ELF-1 (cell line): ENCODE measurements at regions not wholly inside any gene's neighbourhood (a gene's known extent, or its start where the extent isn't known, plus 50 kb on each side); places are given as distances from the start of the nearest gene placed in this dataset.
A peak's percentile ranks its signal among the peaks of the same experiment; 100 is the strongest.
"Not testable (repeated sequence)": the region's sequence is repeated elsewhere in the genome, so short reads cannot be mapped to it uniquely, and the experiment has no call there.

Experiments used
- DNase-seq: peaks from one replicate; pipeline ENCODE4 v3.0.0-alpha.2; 2016; ENCODE audit warnings: low read depth, low spot score

DNA sequence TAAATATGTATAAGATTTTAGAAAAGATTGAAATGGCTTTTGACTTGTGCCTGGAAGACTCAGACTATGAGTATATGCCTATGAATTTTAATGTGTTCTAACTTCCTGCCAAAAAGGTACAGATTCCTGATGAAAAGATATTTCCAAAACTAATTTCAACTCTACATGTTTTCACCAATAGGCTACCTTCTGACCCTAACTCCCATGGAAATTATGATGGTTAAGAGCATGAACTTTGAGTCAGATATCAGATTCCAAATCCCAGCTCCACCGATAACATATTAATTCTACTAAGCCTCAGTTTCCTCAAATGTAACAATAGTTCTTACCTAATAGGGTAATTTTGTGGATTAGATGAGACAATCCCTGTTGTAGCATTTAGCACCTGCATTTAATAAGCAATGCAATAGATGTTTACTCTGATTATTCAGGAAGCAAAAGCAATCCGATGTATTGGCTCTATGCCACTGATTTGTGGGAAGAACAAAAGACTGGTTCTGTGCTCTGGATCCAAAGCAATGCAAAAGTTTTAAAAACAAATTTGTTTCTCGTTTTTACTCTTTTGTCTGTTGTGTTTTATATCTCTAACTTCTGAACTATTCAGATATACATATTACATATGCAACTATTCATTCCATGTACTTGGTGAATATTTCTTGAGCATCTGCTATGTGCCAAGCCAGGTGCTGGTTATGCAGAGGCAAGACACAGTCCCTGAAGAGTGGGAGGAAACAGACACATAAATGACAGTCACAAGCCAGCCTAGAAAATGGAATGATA is 115.4 kb downstream of the GATA6 start:
- DNase-seq: no peak

DNA sequence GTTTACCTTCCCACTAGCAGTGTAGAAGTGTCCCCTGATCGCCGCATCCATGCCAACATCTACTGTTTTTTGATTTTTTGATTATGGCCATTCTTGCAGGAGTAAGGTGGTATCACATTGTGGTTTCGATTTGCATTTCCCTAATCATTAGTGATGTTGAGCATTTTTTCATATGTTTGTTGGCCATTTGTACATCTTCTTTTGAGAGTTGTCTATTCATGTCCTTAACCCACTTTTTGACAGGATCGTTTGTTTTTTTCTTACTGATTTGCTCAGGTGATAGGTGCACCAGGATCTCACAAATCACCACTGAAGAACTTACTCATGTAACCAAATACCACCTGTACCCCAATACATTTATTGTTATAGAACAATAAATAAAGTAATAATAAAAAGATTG is 114.5 kb downstream of the GATA6 start:
- DNase-seq: not testable (repeated sequence)

DNA sequence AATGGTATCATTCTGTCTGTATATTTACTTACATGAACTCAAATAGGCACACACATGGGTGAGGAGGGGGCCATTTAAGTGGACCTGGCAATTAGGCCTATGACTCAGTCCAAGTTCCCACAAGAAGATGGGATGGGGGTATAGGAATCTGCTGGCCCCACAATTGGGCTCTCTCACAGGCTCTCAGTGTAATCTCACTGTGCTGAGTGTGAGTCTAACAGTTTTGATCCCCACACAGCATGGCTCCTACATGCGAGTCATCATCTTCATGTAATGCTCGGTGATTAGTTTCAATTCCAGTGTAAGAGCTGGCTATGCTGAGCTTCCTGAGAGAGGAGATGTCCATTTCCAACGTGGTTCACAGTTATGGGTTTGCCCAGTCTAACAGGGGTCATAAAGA is 114.0 kb downstream of the GATA6 start:
- no peak for DNase-seq

DNA sequence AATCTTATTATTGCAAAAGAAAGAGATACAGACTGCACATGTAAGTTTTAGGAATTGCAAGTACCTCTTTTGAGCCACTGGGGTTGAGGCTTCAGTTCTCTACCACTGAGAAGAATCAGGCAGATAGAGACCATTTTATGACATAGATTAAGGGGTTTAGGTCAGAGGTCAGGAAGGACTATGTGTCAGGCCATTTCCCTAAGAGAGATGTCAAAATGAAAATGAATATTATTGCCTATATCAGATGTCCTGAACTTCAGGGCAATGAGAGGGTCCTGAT is 113.7 kb downstream of the GATA6 start:
- no peak for DNase-seq

DNA sequence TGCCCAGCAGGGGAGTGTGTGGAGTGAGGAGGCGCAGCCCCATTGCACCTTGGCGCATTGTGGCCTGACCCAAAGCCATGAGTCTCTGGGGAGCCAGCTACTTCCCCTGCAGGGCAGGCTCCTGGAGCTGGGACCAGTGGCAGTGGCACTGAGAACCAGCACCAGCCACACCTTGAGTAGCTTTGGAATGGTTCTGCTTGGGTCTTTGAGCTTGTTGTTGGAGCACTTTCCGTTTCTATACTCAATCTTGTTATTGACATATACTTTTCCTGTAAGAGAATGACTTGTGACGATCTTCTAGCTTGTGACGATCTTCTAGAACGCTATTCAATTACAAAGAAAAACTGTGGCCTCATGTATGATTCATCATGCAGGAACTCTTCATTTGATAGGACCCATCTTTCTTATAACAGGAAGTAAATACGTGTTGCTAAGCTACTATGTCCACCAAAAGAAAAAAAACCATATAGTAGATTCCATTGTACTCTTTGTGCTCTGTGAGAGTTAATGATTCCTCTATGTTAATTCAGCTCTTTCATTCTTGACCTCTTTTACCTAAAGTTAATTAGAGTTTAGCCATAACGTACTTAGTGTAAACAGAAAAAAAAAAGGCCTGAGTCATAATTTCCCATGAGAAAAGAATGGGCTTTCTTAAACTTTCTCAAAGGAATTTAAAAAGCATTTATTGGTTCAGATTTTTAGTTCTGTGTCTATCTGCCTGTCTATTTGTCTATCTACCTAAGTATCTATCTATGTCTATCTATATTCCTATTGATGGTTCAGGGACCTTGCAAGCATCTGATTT is 113.1 kb downstream of the GATA6 start:
- DNase-seq: peak; percentile 28

DNA sequence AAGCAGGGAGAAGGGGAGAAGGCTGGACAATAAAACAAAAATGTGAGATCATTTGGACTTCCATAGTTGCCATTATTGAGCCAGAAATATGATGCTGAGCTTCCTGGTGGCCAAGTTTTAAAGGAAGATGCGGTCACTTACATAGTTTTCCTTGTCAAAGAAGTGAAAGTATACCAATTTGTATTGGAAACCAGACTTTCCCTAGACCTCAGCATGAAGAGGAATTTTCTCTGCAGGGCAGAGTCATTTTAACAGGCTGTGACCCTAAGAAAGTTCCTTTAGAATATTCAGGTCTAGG is 111.0 kb downstream of the GATA6 start:
- DNase-seq: no peak

DNA sequence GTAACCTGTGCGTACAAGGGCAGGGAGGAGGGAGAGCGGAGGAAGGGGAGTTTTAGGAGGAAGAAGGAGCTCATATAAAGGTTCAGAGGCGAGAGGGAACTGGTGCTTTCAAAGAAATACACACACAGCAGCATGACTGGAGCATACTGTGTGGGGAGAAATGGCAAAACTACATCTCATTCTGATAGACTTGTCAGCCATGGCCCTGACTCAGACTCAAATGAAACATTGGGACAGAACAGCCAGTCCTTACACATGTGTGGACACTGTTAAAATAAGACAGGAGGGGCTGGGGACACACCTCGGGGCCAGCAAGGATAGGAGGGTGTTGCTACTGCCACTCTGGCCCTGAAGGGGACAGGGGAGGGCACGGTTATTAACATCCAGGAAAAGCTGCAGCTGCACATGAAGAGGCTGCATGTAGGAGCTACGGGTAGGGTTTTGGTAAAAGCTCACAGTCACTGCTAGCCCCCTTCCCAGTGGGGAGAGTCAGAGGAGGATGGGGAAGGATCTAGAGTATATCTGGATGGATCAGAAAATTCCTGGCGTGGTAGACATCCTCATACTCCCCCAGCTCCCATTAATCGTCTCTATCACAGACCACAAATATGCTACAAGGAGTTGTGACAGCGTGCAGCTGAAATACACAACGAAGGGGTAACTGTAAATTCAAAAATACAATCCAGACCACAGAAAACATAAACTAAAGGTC is 110.5 kb downstream of the GATA6 start:
- no peak for DNase-seq

DNA sequence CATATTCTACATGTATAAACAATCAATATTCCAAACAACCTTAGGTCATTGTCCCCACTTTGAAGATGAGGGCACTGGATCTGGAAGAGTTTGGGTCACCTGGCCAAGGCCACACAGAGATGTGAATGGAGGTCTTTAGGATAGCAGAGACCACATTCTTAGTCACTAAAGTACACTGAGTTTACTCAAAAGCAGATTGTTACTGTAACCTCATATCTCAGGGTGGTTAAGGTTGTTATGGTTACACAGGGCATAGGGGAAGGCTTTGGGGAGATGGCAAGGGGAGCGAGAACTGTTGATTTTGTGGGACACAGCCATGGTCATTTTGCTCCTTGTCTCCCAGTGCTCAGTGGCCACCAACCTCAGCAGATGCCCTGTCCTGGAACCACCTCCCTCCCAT is 109.4 kb downstream of the GATA6 start:
- no peak for DNase-seq

DNA sequence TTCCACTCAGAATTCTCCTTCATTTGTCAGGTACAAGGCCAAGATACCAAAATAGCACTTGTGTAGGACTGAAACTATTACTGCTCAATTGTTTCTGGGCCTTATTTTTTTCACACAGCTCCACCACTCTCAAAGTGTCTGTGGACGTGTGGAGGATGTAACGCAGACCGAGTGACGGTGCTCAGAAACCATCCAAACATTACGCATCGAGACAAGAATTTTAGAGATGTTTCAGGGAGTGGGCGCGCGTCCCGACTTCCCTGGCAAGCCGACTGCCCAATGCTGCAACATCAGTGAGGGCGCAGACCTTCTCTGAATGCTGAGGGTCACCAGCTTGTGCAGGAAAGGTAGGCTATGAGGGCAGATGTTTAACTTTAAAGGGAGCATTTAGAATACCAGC is 108.4 kb downstream of the GATA6 start:
- DNase-seq: no peak

DNA sequence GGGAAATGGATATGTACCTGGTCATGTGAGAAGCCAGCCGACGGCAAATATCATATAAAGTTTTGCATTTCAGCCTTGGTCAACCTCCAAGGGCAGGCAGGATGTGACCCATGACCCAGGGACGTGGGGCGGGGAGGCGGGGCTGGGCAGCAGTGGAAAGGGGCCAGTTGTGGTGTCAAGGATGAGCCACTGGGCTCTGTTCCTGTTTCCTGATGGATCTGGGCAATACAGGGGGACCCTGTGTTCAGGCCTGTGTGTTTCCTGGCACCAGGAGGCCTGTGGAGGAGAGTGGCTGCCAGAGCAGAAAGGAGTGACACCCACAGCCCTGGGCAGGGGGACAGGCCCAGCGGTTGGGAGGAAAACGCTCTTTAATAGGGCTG is 106.9 kb downstream of the GATA6 start:
- no peak for DNase-seq

DNA sequence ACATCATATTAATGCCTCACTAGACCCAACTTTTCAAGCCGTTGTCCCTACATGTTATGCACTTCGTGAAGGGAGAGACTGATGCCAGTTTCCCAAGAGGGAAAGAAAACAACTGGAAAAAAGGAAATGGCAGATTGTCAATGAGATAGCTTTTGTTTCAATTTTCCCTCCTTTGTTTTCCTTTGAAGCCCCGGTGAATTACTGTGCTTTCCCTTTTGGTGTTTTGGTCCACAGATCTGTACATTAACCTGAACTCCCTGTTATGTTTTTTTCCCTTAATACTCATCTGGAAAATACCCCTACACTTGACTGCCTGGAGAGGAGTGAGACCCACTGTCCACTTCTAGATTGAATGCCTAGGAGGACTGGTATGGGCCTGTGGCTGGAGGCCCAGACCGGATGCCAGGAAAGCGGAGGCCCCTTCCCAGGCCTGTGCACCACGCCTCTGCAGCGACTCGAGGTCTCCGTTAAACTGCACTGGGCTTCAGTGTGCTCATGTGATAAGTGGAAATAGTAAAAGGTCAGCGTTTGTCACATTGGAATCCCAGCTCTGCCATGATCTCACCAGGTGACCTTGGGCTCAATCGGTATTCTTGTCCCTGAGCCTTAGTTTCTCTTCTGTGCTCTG is 106.4 kb downstream of the GATA6 start:
- no peak for DNase-seq

DNA sequence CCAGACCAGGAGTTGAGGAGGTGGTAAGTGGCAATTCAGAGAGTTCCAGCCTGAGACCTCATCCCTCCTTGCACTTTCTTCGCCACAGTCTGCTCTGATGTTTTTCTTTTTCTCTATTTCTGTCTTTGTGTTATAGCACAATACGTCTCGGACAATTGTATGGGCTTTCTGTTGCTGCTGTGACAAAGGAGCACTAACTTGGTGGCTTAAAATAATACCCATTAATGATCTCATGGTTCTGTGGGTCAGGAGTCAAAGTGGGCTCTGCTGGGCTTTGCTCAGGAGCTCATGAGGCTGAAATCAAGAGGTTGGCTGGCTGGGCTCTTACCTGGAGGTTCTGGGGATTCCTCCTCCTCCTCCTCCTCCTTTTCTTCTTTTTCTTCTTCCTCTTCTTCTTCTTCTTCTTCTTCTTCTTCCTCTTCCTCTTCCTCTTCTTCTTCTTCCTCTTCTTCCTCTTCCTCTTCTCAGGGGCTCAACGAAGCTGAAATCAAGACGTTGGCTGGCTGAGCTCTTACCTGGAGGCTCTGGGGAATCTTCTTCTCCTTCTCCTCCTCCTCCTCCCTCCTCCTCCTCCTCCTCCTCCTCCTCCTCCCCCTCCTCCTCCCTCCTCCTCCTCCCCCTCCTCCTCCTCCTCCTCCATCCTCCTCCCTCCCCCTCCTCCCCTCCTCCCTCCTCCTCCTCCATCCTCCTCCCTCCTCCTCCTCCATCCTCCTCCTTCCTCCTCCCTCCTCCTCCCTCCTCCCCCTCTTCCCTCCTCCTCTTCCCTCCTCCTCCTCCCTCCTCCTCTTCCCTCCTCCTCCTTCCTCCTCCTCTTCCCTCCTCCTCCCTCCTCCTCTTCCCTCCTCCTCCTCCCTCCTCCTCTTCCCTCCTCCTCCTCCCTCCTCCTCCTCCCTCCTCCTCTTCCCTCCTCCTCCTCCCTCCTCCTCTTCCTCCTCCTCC is 104.0 kb downstream of the GATA6 start:
- DNase-seq: no peak

DNA sequence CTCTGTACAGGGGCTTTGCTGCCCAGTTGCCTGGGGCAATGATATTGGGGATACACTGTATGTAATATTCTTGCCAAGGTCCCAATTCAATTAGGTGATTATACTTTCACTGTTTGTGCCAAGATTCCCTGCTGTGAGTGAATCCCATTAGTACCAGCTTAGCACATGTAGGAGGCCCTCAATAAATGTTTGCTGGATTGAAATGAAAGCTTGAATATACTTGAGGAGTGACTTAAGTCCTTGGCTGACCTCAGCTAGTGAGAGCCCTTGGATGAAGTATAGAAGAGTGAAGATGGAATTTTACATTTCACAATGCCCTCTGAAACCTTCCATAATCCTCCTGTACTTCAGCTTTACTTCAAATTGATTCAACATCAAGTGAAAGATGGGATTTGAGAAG is 102.9 kb downstream of the GATA6 start:
- DNase-seq: no peak

DNA sequence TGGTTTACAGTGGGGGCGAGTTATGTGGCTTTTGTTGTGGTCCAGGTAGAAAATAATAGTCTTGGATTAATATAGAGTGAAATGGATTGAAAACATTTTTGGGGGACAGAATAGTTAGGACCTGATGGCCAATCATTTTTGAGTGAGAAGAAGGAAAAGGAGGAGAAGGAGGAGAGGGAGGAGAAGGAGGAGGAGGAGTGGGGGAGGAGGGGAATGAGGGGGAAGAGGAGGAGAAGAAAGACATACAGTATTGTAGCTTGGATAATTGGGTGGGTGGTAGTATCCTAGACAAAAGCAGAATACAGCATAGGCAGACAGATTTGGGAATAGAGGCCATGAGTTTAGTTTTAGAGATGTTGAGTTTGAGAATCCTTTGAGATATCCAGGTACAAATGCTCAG is 101.6 kb downstream of the GATA6 start:
- no peak for DNase-seq

DNA sequence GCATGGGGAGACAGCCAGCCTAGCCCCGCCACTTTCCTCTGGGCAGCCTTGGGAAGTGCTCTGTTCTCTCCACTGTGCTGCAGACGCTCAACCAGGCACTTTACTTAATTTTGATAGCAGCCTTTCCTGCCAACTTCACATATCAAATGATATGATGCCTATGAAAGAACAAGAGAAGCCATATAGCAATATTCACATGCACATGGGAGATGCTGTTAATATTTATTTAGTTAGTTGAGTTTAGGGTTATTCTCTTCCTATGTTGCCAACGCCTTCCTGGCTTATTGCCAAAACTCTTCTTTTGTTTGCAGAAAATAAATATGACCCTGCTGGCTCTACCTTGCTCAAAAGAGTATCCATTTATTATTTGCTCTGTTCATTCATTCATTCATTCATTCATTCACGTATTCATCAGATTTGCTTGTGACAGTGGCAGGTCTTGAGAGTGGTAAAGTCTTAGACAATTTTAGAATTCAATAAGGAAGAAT is 99.3 kb downstream of the GATA6 start:
- DNase-seq: no peak

DNA sequence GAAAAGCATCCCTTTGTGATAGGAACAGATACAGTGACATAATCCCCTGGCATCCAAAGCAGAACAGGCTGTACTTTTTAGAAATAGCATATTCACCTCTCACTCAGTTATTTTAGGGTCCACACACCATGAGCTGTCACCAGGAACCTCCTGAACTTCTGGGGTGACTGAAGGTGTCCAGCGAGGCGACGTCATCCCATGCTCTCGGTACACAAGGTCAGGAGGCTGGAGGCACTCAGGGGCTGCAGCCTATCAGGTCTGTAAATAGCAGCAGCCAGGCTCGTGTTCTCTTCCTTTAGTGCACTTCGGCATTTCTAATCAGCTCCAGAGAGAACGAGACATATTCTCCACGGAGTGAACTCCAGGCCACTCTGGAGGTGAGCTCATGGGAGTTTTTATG is 98.3 kb downstream of the GATA6 start:
- DNase-seq: no peak

DNA sequence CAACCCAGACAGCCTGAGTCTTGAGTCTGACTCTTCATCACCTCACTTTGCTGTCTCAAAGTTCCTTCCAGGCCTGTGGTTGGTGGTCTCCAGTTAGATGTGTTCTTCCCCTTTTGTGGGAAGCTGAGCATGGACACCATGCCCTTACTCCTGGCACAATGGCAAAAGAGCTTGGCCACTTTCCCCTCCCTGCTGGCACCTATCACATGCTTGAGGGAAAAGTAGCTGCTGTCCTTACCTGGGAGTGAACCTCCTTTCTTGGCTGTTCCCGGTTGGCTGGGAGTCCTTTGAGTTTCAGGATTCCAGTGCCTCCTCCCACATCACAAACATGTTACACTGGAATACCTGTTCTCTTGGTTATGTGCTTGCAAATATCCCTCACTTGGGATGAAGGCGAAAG is 97.8 kb downstream of the GATA6 start:
- no peak for DNase-seq

DNA sequence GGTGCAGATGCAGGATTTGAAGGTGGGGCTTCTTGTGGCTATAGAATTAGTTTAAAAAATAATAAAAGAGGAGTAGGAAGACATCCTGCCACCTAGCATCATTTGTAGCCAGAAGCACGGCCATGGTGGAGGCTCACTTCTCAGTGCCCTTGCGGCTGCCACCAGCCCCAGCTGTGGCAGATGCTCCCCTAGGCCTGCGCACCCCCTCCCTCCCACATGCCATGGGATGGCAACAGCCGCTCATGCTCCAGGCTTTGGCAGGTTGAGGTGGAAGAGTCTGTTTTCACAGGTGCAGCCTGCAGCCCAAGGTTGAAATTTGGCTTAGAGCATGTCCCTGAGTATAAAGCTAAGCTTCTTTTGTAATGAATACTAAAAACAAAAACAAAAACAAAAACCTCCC is 96.4 kb downstream of the GATA6 start:
- DNase-seq: no peak

DNA sequence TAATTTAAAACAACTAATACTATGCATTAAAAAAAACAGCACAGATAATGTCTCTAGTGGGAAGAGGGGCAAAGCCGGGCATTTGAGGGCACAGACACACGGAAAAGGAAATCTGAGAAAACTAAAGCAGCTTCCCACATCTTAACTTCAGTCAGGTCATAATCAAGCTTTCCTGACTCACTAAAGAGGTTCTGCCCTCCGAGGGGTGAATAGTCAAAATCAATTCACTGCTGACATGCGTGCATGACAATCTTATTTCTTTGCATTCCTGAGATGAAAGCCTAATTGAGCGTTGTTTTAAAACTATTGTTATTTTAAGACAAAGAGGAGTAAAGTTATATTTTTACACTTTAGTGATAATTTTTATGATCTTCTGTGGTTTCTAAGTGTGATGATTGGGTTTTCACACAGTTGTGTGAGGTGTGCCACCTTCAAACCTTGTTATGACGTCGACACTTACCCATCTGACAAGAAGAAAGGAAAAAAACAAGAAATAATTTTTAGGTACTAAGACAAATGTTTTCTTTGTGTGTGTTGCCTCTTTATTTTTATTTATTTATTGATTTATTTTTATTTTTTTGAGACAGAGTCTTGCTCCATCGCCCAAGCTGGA is 90.9 kb downstream of the GATA6 start:
- no peak for DNase-seq

DNA sequence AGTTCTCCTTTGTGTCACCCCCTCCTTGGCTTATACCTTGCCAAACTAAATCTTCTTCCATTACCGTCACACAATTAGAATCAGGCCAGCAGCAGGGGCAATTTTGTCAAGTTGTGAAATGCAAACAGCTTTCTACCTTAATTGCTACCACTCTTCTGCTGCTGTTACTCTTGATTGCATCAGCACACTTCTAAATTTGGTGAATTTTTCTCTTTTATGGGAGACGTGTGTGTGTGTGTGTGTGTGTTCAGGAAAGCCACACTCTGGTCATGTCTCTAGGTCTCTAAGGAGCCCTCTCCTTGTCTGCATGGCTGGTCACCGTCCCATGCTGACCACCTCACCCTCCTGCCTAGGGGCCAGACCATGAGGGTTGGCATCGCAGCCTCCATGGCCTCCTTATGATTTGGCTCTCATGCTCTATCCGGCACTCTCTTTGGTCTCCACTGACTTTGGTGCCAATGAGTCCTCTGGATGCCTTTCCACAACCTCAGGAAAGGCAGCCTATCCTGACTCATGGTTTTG is 87.7 kb downstream of the GATA6 start:
- DNase-seq: no peak

DNA sequence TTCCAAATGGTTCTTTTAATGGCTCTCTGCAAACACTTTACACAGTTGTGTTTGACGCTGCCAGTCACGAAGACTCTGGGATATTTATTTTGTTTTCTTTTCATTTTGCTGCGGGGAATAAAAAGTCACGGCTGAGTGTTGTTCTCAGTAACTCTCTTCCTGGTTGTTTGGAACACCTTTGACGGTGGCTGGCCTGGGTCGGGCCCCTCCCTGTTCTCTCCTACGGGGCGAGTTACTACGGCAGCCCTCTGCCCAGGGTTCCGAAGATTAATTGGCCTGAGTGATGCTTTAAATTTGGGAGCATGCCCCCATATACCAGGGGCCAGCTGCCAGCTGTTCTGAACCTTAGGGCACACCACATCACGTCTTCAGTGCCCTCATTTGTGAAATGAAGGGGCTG is 84.7 kb downstream of the GATA6 start:
- no peak for DNase-seq
